H1 (cell line): ENCODE measurements at regions not wholly inside any gene's neighbourhood (a gene's known extent, or its start where the extent isn't known, plus 50 kb on each side); places are given as distances from the start of the nearest gene placed in this dataset.

ENCODE experiments used
- CTCF ChIA-PET: fragments of 300-600 bp; sonication (Branson Sonifier 250); formaldehyde crosslinking; loops from one replicate; lab custom pipeline; 2021; ENCODE audit not compliant: partially characterized antibody; lab: Charles Lee
- POLR2A ChIA-PET: fragments of 300-600 bp; sonication (Branson Sonifier 250); formaldehyde crosslinking; loops from one replicate; lab custom pipeline; 2021; ENCODE audit warnings: inconsistent platforms; ENCODE audit not compliant: partially characterized antibody; lab: Charles Lee
- DNase-seq, 2 experiments: peaks; one replicate each; pipeline versions ENCODE4 v3.0.0 to v3.0.0-alpha.2; 2010 to 2022; ENCODE audit warnings: low spot score in 2 of 2, low read depth in 1 of 2, mixed read lengths in 1 of 2
- FAIRE-seq: peaks from 2 replicates; lab custom pipeline; 2011; peaks lifted over from hg19 to GRCh38; lab: Jason Lieb, UNC
- H2AFZ ChIP-seq: 2 replicates; pipeline ENCODE4 v1.8.1; 2012; ENCODE audit warnings: low read length, inconsistent platforms
- H2AK5ac ChIP-seq: 2 replicates; pipeline ENCODE4 v1.6.1; 2013; ENCODE audit warnings: low read depth, low read length
- H2BK120ac ChIP-seq: replicated peaks from 2 replicates; pipeline ENCODE3; 2013; ENCODE audit warnings: low read depth, low read length, inconsistent platforms
- H2BK12ac ChIP-seq: 2 replicates; pipeline ENCODE4 v1.6.1; 2013; ENCODE audit warnings: low read depth, low read length
- H2BK15ac ChIP-seq: 2 replicates; pipeline ENCODE4 v1.6.1; 2013; ENCODE audit warnings: low read length
- H2BK20ac ChIP-seq: 2 replicates; pipeline ENCODE4 v1.6.1; 2013; ENCODE audit warnings: low read length
- H2BK5ac ChIP-seq: 2 replicates; pipeline ENCODE4 v1.6.1; 2013; ENCODE audit warnings: low read depth, low read length
- H3K14ac ChIP-seq: 2 replicates; pipeline ENCODE4 v1.6.1; 2013; ENCODE audit warnings: inconsistent platforms; ENCODE audit not compliant: insufficient read length
- H3K18ac ChIP-seq: 2 replicates; pipeline ENCODE4 v1.6.1; 2013; ENCODE audit warnings: low read length; ENCODE audit errors: extremely low read depth
- H3K23ac ChIP-seq: 2 replicates; pipeline ENCODE4 v1.6.1; 2013; ENCODE audit warnings: inconsistent platforms; ENCODE audit not compliant: insufficient read length
- H3K23me2 ChIP-seq: 2 replicates; pipeline ENCODE4 v1.6.1; 2013; ENCODE audit warnings: low read depth, low read length
- H3K27ac ChIP-seq: 2 replicates; pipeline ENCODE4 v1.6.1; 2011; ENCODE audit warnings: low read depth, low read length, inconsistent platforms
- H3K27me3 ChIP-seq, 4 experiments: replicated peaks in 1 of 4; 1 replicate in 1 of 4; 2 replicates in 3 of 4; pipeline versions ENCODE4 v1.6.1 to v1.8.1; 2011 to 2013; ENCODE audit warnings: low read length in 3 of 4, mild to moderate bottlenecking in 3 of 4, inconsistent platforms in 2 of 4, mixed read lengths in 2 of 4, moderate library complexity in 1 of 4; ENCODE audit not compliant: control insufficient read depth in 3 of 4, insufficient read depth in 3 of 4; ENCODE audit errors: extremely low read depth in 1 of 4
- H3K36me3 ChIP-seq, 4 experiments: 2 replicates each; pipeline versions ENCODE4 v1.6.1 to v1.8.1; 2011 to 2013; ENCODE audit warnings: mild to moderate bottlenecking in 4 of 4, low read length in 3 of 4, moderate library complexity in 2 of 4, control low read depth in 1 of 4, inconsistent platforms in 1 of 4; ENCODE audit not compliant: insufficient read depth in 4 of 4, control insufficient read depth in 2 of 4
- H3K4ac ChIP-seq: replicated peaks from 2 replicates; pipeline ENCODE3; 2013; ENCODE audit warnings: low read length, low read depth, mixed read lengths, inconsistent platforms; ENCODE audit not compliant: insufficient read length
- H3K4me1 ChIP-seq, 4 experiments: replicated peaks in 1 of 4; 1 replicate in 1 of 4; 2 replicates in 3 of 4; pipeline versions ENCODE4 v1.6.1 to v1.8.1; 2011 to 2013; ENCODE audit warnings: low read length in 3 of 4, inconsistent platforms in 2 of 4, mixed read lengths in 1 of 4; ENCODE audit not compliant: insufficient read depth in 4 of 4, control insufficient read depth in 3 of 4
- H3K4me2 ChIP-seq, 2 experiments: 2 replicates each; pipeline versions ENCODE4 v1.6.1 to v1.8.1; 2011 to 2013; ENCODE audit warnings: low read depth in 2 of 2, low read length in 2 of 2, control low read depth in 1 of 2, inconsistent platforms in 1 of 2, mild to moderate bottlenecking in 1 of 2; ENCODE audit not compliant: insufficient read depth in 1 of 2
- H3K4me3 ChIP-seq, 4 experiments: fragments of 200-600, 300-600 bp in 1 of 4; sonication (generic), shearing (Covaris generic), sonication (Bioruptor Twin) in 1 of 4; 2 replicates each; pipeline versions ENCODE4 v1.5.1 to v1.8.1; 2011 to 2016; ENCODE audit warnings: low read length in 4 of 4, low read depth in 3 of 4, control low read depth in 2 of 4, inconsistent platforms in 2 of 4, mild to moderate bottlenecking in 2 of 4, mixed read lengths in 1 of 4, moderate library complexity in 1 of 4; ENCODE audit not compliant: insufficient read depth in 2 of 4; ENCODE audit errors: extremely low read depth in 1 of 4
- H3K56ac ChIP-seq: replicated peaks from 2 replicates; pipeline ENCODE3; 2013; ENCODE audit warnings: low read depth, mild to moderate bottlenecking, mixed read lengths, low read length, inconsistent platforms; ENCODE audit not compliant: insufficient read length
- H3K79me1 ChIP-seq: 2 replicates; pipeline ENCODE4 v1.6.1; 2013; ENCODE audit warnings: low read depth, low read length, control low read depth
- H3K79me2 ChIP-seq, 2 experiments: 2 replicates each; pipeline versions ENCODE4 v1.6.1 to v1.8.1; 2012 to 2013; ENCODE audit warnings: low read length in 2 of 2, mild to moderate bottlenecking in 2 of 2, inconsistent platforms in 1 of 2; ENCODE audit not compliant: insufficient read depth in 2 of 2, control insufficient read depth in 1 of 2
- H3K9ac ChIP-seq, 4 experiments: replicated peaks in 1 of 4; 1 replicate in 1 of 4; 2 replicates in 3 of 4; pipeline versions ENCODE4 v1.6.1 to v1.8.1; 2011 to 2013; ENCODE audit warnings: low read depth in 3 of 4, low read length in 3 of 4, control low read depth in 2 of 4, mild to moderate bottlenecking in 2 of 4, moderate library complexity in 2 of 4, inconsistent platforms in 1 of 4; ENCODE audit errors: extremely low read depth in 1 of 4
- H3K9me3 ChIP-seq, 2 experiments: 2 replicates each; pipeline versions ENCODE4 v1.6.1 to v1.8.1; 2012 to 2013; ENCODE audit warnings: mild to moderate bottlenecking in 2 of 2, moderate library complexity in 2 of 2, control low read depth in 1 of 2, inconsistent platforms in 1 of 2, low read depth in 1 of 2, low read length in 1 of 2, mixed read lengths in 1 of 2; ENCODE audit not compliant: insufficient read depth in 2 of 2
- H4K20me1 ChIP-seq, 2 experiments: replicated peaks in 1 of 2; 2 replicates each; pipeline versions ENCODE3 to v1.8.1; 2011 to 2013; ENCODE audit warnings: inconsistent platforms in 2 of 2, low read length in 2 of 2, mild to moderate bottlenecking in 1 of 2; ENCODE audit not compliant: insufficient read depth in 2 of 2, control insufficient read depth in 1 of 2
- H4K5ac ChIP-seq: 2 replicates; pipeline ENCODE4 v1.6.1; 2013; ENCODE audit warnings: low read length, low read depth, mixed read lengths, inconsistent platforms; ENCODE audit not compliant: insufficient read length
- H4K8ac ChIP-seq: 2 replicates; pipeline ENCODE4 v1.8.0; 2013; ENCODE audit warnings: mild to moderate bottlenecking, moderate library complexity, low read length, inconsistent platforms; ENCODE audit not compliant: insufficient read depth; ENCODE audit errors: extremely low read depth
- H4K91ac ChIP-seq: replicated peaks from 2 replicates; pipeline ENCODE3; 2013; ENCODE audit warnings: low read length, mixed read lengths, inconsistent platforms; ENCODE audit not compliant: insufficient read length
- ASH2L ChIP-seq: fragments of 200-600, 300-600 bp; sonication (generic); IDR thresholded peaks from one replicate; pipeline ENCODE4 v1.7.1; 2017; ENCODE audit warnings: low read length
- EZH2 ChIP-seq: fragments of 200-600 bp; sonication (generic); IDR thresholded peaks from 2 replicates; pipeline ENCODE4 v1.7.1; 2012; ENCODE audit warnings: low read depth, mild to moderate bottlenecking, moderate library complexity, low read length, inconsistent platforms; ENCODE audit not compliant: severe bottlenecking
- GABPA ChIP-seq: IDR thresholded peaks from 2 replicates; pipeline ENCODE4 v1.6.1; 2011; ENCODE audit warnings: mild to moderate bottlenecking, low read length, moderate library complexity, borderline replicate concordance; ENCODE audit not compliant: insufficient read depth
- GTF2F1 ChIP-seq: IDR thresholded peaks from 2 replicates; pipeline ENCODE4 v1.6.1; 2012; ENCODE audit warnings: low read depth, low read length, improper control_type of control experiment, borderline replicate concordance
- HDAC6 ChIP-seq: IDR thresholded peaks from one replicate; pipeline ENCODE4 v1.7.1; 2012; ENCODE audit warnings: low read depth, mild to moderate bottlenecking, inconsistent platforms, low read length, moderate library complexity
- RAD21 ChIP-seq, 2 experiments: IDR thresholded peaks in 1 of 2; conservative IDR thresholded peaks in 1 of 2; 2 replicates each; pipeline ENCODE4 v1.6.1; 2011; ENCODE audit warnings: low read depth in 2 of 2, low read length in 2 of 2, improper control_type of control experiment in 1 of 2, inconsistent platforms in 1 of 2, mild to moderate bottlenecking in 1 of 2, moderate library complexity in 1 of 2
- RXRA ChIP-seq: IDR thresholded peaks from 2 replicates; pipeline ENCODE4 v1.6.1; 2011; ENCODE audit warnings: low read depth, mild to moderate bottlenecking, low read length, moderate library complexity; ENCODE audit not compliant: insufficient read depth
- SIN3A ChIP-seq, 2 experiments: IDR thresholded peaks in 1 of 2; conservative IDR thresholded peaks in 1 of 2; 2 replicates each; pipeline ENCODE4 v1.6.1; 2011 to 2012; ENCODE audit warnings: low read length in 2 of 2, improper control_type of control experiment in 1 of 2, low read depth in 1 of 2, mild to moderate bottlenecking in 1 of 2
- SIX5 ChIP-seq: IDR thresholded peaks from 2 replicates; pipeline ENCODE4 v1.6.1; 2011; ENCODE audit warnings: mild to moderate bottlenecking, low read depth, low read length
- WGBS, 2 experiments: shearing (Covaris generic) in 1 of 2; methylation state at CpG; one replicate each; pipeline versions ENCODE4 v1.1.6 to v1.1.7; 2013 to 2015; ENCODE audit warnings: low lambda C conversion rate in 2 of 2, mixed read lengths in 2 of 2, inconsistent platforms in 1 of 2, low coverage in 1 of 2, missing lambda C conversion rate in 1 of 2; ENCODE audit not compliant: insufficient replicate concordance in 2 of 2, insufficient coverage in 1 of 2, insufficient read length in 1 of 2; ENCODE audit errors: extremely low coverage in 1 of 2, missing lambda C conversion rate in 1 of 2; 5-methylcytosine and 5-hydroxymethylcytosine counted together
- TF ChIP-seq, protein P1 (sequence below): IDR thresholded peaks from 2 replicates; pipeline ENCODE4 v1.6.1; 2012; ENCODE audit warnings: inconsistent platforms

DNA sequence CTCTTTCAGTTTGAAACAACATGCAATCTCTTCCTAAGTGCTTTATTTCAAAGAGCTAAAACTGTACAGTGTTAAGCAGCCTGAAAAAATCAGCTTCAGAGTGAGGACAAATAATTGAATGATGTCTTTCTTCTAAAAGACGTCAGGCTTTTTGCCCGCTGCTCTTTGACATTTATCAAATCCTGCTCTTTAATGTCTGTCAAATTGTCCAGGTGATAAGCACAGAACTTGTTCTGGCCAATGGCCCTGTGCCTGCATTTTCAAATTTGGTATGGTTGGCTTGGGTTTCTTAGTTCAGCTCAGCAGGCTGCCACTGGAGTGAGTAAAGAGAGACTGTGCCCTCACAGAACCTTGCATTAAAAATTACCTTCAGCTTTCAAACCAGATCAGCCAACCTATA is 712.9 kb upstream of the LCORL start:
- Histone ChIP-seq H3K79me1 (no peaks in the 10 kb centered on the region), H3K4me1 (no peaks in the 10 kb centered on the region; a peak in 1 of 7 replicates), H3K18ac (no peak overlapping the region), H3K56ac (no peak overlapping the region), H3K4me2 (no peak overlapping the region), H3K9me3 (no peaks in the 10 kb centered on the region), H3K14ac (no peak overlapping the region), H2AK5ac (no peak overlapping the region), H4K20me1 (no peaks in the 10 kb centered on the region), H4K8ac (no peak overlapping the region), H3K4ac (no peak overlapping the region), H3K9ac (no peak overlapping the region), H2BK5ac (no peak overlapping the region), H3K27ac (no peak overlapping the region), H2BK120ac (no peak overlapping the region), H3K23me2 (no peaks in the 10 kb centered on the region), H2BK20ac (no peak overlapping the region), H3K79me2 (no peaks in the 10 kb centered on the region), H3K23ac (no peak overlapping the region), H2BK12ac (no peak overlapping the region), H2AFZ (no peak overlapping the region), H2BK15ac (no peak overlapping the region), H4K91ac (no peak overlapping the region), H3K36me3 (no peaks in the 10 kb centered on the region), H4K5ac (no peak overlapping the region), H3K27me3 (no peaks in the 10 kb centered on the region), H3K4me3 (no peak overlapping the region)
- DNase-seq (no peak), FAIRE-seq (no peak)
- ChIA-PET CTCF (interaction anchor here (1.3 kb wide), 2 partner anchors 10 to 18 kb away, joined by 3 read pairs; no protein-coding TSS in a partner anchor), POLR2A (no interaction called here)
- 85% methylated on average over 2 of the region's 2 CpGs; no CpG with 5 or more reads in 1 of the 2 experiments for WGBS, 2 experiments
- TF ChIP-seq SIN3A (conservative IDR thresholded peaks at IDR 0.05 in 1 of 2, IDR thresholded peaks at IDR 0.05 in 1 of 2; ENCODE audit: low read depth in 1 of 2, low read length in 2 of 2): no peak
- TF ChIP-seq HDAC6: no peak
- TF ChIP-seq, protein P1, sequence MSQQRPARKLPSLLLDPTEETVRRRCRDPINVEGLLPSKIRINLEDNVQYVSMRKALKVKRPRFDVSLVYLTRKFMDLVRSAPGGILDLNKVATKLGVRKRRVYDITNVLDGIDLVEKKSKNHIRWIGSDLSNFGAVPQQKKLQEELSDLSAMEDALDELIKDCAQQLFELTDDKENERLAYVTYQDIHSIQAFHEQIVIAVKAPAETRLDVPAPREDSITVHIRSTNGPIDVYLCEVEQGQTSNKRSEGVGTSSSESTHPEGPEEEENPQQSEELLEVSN: no peak
- TF ChIP-seq GABPA: no peak
- TF ChIP-seq ASH2L: no peak
- TF ChIP-seq GTF2F1: no peak
- no peak for TF ChIP-seq EZH2
- no peak for TF ChIP-seq RXRA
- no peak for TF ChIP-seq SIX5
- TF ChIP-seq RAD21 (IDR thresholded peaks at IDR 0.05 in 1 of 2, conservative IDR thresholded peaks at IDR 0.05 in 1 of 2; ENCODE audit: low read depth in 2 of 2, low read length in 2 of 2): no peak
